AG08396 (cell line): ENCODE measurements at regions not wholly inside any gene's neighbourhood (a gene's known extent, or its start where the extent isn't known, plus 50 kb on each side); places are given as distances from the start of the nearest gene placed in this dataset.
A peak's percentile ranks its signal among the peaks of the same experiment; 100 is the strongest.

Experiments used
- DNase-seq: peaks from one replicate; pipeline ENCODE4 v3.0.0; 2012; ENCODE audit warnings: low spot score, mixed read lengths

- peak; percentile 73 for DNase-seq
Observed at GRCh38 chr13:107205318-107206104, 637.6 kb upstream of the ARGLU1 start.

- peak; percentile 10 for DNase-seq
Observed at GRCh38 chr13:107203146-107203847, 635.4 kb upstream of the ARGLU1 start.

- DNase-seq = no peak
Observed at GRCh38 chr13:107202371-107203023, 634.6 kb upstream of the ARGLU1 start.

GRCh38 chr13:107200491-107200890 is 632.6 kb upstream of the ARGLU1 start:
- DNase-seq = no peak

GRCh38 chr13:107192289-107192688 is 624.4 kb upstream of the ARGLU1 start:
- no peak for DNase-seq

- no peak for DNase-seq
Observed at GRCh38 chr13:107190065-107190464, 622.1 kb upstream of the ARGLU1 start.

- DNase-seq = peak; percentile 17
Observed at GRCh38 chr13:107185889-107186288, 618.0 kb upstream of the ARGLU1 start.

- no peak for DNase-seq
Observed at GRCh38 chr13:107170270-107170931, 602.5 kb upstream of the ARGLU1 start.

GRCh38 chr13:107157271-107157670 is 589.3 kb upstream of the ARGLU1 start:
- DNase-seq = no peak

GRCh38 chr13:107144432-107144831 is 576.5 kb upstream of the ARGLU1 start:
- DNase-seq = no peak

- DNase-seq = no peak
Observed at GRCh38 chr13:107141767-107142166, 573.8 kb upstream of the ARGLU1 start.

GRCh38 chr13:107139006-107139405 is 571.1 kb upstream of the ARGLU1 start:
- no peak for DNase-seq

GRCh38 chr13:107138486-107138885 is 570.5 kb upstream of the ARGLU1 start:
- peak; percentile 12 for DNase-seq

- no peak for DNase-seq
Observed at GRCh38 chr13:107133950-107134349, 566.0 kb upstream of the ARGLU1 start.

GRCh38 chr13:107130566-107130965 is 562.6 kb upstream of the ARGLU1 start:
- DNase-seq = no peak

GRCh38 chr13:107124730-107125129 is 556.8 kb upstream of the ARGLU1 start:
- no peak for DNase-seq

- no peak for DNase-seq
Observed at GRCh38 chr13:107124129-107124718, 556.3 kb upstream of the ARGLU1 start.

- DNase-seq = no peak
Observed at GRCh38 chr13:107121793-107122192, 553.9 kb upstream of the ARGLU1 start.

GRCh38 chr13:107119989-107120881 is 552.3 kb upstream of the ARGLU1 start:
- no peak for DNase-seq

- DNase-seq = no peak
Observed at GRCh38 chr13:107118506-107118905, 550.6 kb upstream of the ARGLU1 start.
